ENCODE measurements at regions not wholly inside any gene's neighbourhood (a gene's known extent, or its start where the extent isn't known, plus 50 kb on each side); places are given as distances from the start of the nearest gene placed in this dataset.
"Not testable (repeated sequence)": the region's sequence is repeated elsewhere in the genome, so short reads cannot be mapped to it uniquely, and the experiment has no call there.

DNA sequence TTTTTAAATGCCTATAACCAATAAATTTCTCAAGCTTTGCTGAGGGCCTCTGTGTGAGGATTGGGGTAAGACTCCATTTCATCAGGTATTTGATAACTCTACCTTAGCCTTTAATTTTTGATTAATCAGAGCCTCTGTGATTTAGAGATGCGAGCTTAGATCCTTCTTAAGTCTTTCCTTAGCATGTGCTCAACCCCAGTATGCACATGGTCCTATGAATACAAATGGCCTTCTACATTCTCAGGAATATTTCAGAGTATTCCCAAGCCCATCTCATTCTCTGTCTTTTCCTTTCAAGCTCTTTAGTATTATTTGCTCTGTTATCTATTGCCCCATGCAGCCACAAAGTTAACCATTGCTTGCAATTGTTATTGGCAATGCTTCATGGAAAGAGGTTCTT lies 1407.7 kb downstream of the LRFN5 start:
- H3K36me3 Mint-ChIP-seq = peaks cover 0 to 7% of the 10 kb centered on the region in 2 donors
- H3K9me3 Mint-ChIP-seq = peaks cover 11% of the 10 kb centered on the region in 2 donors
- no peak for DNase-seq (ENCODE audit: low spot score in 2 of 2)

DNA sequence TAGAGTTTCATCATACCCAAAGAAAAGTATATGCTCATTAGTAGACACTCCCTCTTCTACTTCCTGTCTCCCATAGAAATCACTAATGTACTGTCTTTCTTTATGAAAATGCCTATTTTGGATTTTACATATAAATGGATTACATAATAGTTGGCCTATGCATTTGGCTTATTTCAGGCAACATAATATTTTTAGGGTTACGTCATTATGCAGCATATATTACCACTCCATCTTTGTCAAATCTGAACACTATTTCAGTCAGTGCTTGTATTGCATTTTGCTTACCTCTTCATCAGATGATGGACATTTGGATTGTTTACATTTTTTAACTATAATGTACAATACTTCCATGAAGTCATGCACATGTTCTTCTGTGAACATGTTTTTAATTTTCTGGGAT lies 1406.1 kb downstream of the LRFN5 start:
- no peak for DNase-seq (ENCODE audit: low spot score in 2 of 2)
- peaks cover 16% of the 10 kb centered on the region in 2 donors for H3K9me3 Mint-ChIP-seq
- H3K27ac Mint-ChIP-seq = no peak overlapping the region
- no peak for ATAC-seq
- peaks cover 5 to 7% of the 10 kb centered on the region in 2 donors for H3K36me3 Mint-ChIP-seq

More for the DNA sequence above, 1407.7 kb downstream of the LRFN5 start:
- no peak overlapping the region for H3K27ac Mint-ChIP-seq
- ATAC-seq = no peak

DNA sequence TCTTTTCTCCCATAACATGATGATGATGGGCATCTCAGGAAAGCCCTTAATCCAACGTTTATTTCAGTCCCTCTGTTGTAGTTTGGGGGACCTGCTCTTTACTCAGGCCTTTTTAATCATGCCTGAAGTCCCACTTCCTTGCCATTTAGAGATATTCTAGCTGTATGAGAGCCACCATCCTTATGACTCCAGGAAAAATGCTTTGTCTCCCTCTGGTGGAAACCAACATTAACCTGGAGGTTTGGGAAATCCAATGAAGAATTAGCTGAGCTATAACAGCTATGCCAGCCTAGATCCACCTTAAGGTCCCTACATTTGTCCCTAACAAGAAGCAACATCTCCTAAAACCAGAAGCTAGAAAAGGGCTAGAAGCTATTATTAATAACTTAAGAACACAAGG lies 1399.1 kb downstream of the LRFN5 start:
- Mint-ChIP-seq H3K9me3 (peaks cover 31 to 47% of the 10 kb centered on the region in 2 donors), H3K27ac (no peak overlapping the region), H3K36me3 (peaks cover 0 to 24% of the 10 kb centered on the region in 2 donors)
- ATAC-seq (no peak), DNase-seq (ENCODE audit: low spot score in 2 of 2) (no peak)

DNA sequence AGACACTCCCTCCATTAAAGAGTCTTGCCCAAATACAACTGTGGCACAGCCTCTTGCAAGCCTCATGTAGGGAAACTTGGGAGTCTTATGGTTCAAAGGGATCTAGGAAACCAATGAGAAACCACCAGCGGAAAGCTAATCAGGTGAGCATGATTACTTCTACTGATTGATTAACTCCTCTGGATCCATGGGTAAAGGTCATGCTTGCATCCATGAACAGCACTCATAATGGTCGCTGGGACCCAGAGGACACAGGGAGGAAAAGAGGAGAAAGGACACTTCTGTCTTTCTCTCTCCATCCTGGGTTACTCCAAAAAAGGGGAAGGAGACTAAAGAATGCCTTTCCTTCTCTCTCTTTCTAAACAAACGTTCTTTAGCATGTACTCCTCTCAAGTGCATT lies 1397.2 kb downstream of the LRFN5 start:
- peaks cover 0 to 19% of the 10 kb centered on the region in 2 donors for H3K36me3 Mint-ChIP-seq

DNA sequence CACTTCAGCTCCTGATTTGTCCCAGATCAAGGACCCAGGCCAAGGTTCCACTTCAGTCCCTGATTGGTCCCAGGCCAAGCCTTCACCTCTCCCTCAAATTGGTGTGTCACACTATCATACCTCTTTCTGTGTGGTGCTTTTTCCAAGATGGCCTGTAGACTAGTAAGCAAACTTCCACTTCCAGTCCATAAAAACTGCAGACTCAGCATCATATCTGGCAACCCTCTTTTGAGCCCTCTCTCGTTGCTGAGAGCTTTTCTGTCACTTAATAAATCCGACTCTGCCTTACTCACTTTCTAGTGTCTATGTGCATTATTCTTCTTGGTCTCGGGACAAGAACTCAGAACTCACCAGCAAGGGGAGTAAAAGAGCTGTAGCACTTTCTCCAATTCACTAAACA lies 1395.1 kb downstream of the LRFN5 start:
- Mint-ChIP-seq H3K36me3 (peaks cover 0 to 19% of the 10 kb centered on the region in 2 donors), H3K9me3 (peaks cover 28 to 42% of the 10 kb centered on the region in 2 donors), H3K27ac (no peak overlapping the region)
- ATAC-seq = no peak
- DNase-seq (ENCODE audit: low spot score in 2 of 2) = no peak

More for the DNA sequence above, 1397.2 kb downstream of the LRFN5 start:
- H3K27ac Mint-ChIP-seq = no peak overlapping the region
- peaks cover 29 to 48% of the 10 kb centered on the region in 2 donors for H3K9me3 Mint-ChIP-seq
- ATAC-seq = no peak
- DNase-seq (ENCODE audit: low spot score in 2 of 2) = no peak

DNA sequence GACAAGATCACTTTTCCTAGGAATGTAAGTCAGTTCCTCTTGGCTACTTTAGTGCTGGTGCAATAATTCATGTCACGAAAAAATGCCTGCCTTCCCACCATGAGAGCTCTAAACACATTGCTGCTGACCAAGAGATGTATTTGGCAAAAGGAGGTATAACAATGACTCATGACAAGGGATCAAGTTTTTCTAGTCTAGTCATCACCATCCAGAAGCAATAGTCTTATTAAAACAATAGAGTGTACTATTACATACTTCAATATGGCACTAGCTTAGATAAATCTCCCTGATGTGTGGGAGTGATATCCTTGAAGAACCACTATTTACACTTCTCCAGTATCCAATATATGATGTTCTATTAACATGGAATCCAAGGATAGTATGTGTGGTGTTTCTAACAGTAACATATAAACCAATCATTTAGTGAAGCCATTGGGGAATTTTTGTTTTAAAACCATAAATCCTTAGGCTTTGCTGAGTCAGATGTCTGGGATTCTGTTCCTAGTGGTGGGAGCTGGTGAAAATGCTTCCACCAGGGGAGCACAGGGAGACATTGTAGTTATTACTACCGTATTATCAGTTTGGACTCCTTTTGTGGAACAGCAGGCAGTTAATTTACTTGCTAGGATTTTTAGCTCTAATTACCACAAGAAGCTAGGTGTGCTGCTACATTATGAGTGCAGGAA lies 1387.5 kb downstream of the LRFN5 start:
- ATAC-seq (no peak), DNase-seq (ENCODE audit: low spot score in 2 of 2) (no peak)
- Mint-ChIP-seq H3K36me3 (no peaks in the 10 kb centered on the region), H3K9me3 (peaks cover 0 to 8% of the 10 kb centered on the region in 2 donors), H3K27ac (no peak overlapping the region)

DNA sequence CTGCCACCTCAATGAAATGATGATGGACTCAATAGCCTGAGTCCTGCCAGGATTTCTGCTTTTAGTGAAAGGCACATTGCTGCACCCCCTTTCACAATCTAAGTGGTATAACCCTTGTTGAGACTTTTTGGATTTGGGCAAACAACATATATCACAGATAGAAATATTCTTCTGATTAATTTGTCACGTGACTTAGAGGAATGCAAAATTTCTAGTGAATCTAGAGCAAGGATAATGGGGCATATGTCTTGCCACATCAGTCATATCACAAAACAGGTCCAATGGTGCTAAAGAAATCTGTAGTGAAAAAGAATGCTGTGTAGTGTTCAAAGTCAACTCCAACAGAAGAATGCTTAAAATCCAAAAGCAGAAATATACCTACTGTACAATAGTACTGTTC lies 1386.3 kb downstream of the LRFN5 start:
- DNase-seq (ENCODE audit: low spot score in 2 of 2) = no peak
- ATAC-seq = no peak
- Mint-ChIP-seq H3K36me3 (no peaks in the 10 kb centered on the region), H3K27ac (no peak overlapping the region), H3K9me3 (peaks cover 5 to 15% of the 10 kb centered on the region in 2 donors)

DNA sequence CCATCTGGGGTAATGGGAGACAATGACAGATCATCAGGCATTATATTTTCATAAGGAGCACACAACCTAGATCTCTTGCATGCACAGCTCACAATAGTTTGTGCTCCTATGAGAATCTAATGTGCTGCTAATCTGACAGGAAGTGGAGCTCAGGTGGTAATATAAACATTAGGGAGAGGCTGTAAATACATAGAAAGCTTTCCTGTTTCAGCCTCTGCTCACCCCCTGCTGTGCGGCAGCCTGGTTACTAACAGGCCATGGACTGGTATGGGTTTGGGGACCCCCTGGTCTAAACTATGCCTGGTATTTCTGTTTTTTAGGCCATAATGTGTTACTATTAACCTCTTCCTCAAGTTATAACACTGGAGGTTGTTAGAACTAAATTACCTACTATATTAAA lies 1373.7 kb downstream of the LRFN5 start:
- DNase-seq (ENCODE audit: low spot score in 2 of 2) (no peak), ATAC-seq (no peak)
- Mint-ChIP-seq H3K36me3 (no peaks in the 10 kb centered on the region), H3K9me3 (peaks cover 10 to 11% of the 10 kb centered on the region in 2 donors), H3K27ac (no peak overlapping the region)

DNA sequence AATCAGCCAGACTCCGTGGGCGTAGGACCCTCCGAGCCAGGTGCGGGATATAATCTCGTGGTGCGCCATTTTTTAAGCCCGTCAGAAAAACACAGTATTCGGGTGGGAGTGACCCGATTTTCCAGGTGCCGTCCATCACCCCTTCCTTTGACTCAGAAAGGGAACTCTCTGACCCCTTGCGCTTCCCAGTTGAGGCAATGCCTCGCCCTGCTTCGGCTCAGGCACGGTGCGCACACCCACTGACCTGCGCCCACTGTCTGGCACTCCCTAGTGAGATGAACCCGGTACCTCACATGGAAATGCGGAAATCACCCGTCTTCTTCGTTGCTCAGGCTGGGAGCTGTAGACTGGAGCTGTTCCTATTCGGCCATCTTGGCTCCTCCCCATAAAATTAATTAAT lies 1366.5 kb downstream of the LRFN5 start:
- DNase-seq (ENCODE audit: low spot score in 2 of 2); ATAC-seq; H3K36me3 Mint-ChIP-seq; H3K27ac Mint-ChIP-seq: not testable (repeated sequence)
- H3K9me3 Mint-ChIP-seq = peaks cover 11 to 15% of the 10 kb centered on the region in 2 donors

DNA sequence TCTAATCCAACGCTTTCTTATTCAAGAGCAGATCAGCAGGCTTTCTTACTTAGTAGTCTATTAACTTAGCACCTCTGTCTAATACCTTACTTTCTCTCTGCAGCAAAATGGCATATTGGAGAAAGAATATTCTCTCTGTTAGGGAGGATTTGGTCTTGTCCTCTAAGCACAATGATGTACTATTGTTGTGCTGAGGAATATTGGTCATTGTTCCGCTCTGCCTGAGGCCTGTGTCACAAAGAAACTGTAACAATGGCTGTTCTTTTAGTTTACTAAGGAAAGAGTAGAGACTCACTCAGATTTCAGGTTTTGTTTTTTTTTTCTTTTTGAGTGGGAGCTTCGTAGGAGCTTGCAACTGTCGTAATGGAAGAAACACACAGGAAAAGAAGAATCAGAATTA lies 1358.8 kb downstream of the LRFN5 start:
- Mint-ChIP-seq H3K9me3 (peaks cover 6 to 19% of the 10 kb centered on the region in 2 donors), H3K36me3 (peaks cover 0 to 3% of the 10 kb centered on the region in 2 donors), H3K27ac (no peak overlapping the region)
- DNase-seq (ENCODE audit: low spot score in 2 of 2) = no peak
- ATAC-seq = no peak

DNA sequence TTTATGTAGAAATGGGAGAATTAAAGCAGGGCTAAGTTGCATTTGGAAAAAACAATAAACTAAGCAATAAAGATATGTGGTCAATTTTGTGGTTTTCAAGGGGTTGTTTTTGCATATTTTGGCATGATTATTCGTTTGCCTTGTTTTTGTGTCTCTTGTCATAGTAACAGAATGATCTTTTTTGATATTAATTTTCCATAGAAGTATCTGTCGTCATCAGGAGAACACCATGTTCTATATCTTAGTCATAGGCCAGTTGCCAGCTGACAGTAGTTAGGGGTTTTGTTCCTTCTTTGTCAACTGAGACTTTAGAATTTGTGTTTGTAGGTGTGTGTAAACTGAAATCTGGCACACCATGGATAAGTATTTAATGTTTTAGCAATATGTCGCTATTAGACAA lies 1354.8 kb downstream of the LRFN5 start:
- Mint-ChIP-seq H3K9me3 (peaks cover 10 to 19% of the 10 kb centered on the region in 2 donors), H3K27ac (no peak overlapping the region), H3K36me3 (no peaks in the 10 kb centered on the region)
- no peak for ATAC-seq
- DNase-seq (ENCODE audit: low spot score in 2 of 2) = no peak

DNA sequence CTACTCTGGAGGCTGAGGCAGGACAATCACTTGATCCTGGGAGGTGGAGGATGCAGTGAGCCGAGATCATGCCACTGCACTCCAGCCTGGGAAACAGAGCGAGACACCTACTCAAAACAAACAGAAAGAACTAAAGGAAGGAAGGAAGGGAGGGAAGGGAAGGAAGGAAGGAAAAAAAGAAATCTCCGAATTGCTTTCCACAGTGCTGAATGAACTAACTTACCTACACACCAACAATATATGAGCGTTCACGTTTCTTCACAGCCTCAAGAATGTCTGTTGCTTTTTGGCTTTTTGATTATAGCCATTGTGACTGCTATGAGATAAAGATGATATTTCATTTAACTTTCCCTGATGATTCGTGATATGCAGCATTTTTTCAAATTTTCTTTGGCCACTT lies 1343.7 kb downstream of the LRFN5 start:
- Mint-ChIP-seq H3K9me3 (peaks cover 12 to 20% of the 10 kb centered on the region in 2 donors), H3K36me3 (no peaks in the 10 kb centered on the region), H3K27ac (no peak overlapping the region)
- ATAC-seq = no peak
- no peak for DNase-seq (ENCODE audit: low spot score in 2 of 2)

DNA sequence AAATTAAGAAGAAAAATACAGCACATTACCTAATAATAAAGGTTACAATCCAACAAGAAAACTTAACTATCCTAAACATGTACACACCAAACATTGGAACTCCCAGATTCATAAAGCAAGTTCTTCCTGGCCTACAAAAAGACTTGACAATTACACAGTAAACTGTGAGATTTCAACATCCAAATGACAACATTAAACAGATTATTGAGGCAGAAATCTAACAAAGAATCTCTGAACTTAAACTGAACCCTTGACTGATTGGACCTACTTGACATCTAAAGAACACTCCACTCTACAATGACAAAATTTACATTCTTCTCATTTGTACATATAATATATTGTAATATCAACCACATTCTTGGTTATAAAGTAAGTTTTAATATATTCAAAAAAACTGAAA lies 1341.3 kb downstream of the LRFN5 start:
- no peaks in the 10 kb centered on the region for H3K36me3 Mint-ChIP-seq
- DNase-seq (ENCODE audit: low spot score in 2 of 2) (no peak), ATAC-seq (no peak)
- H3K9me3 Mint-ChIP-seq = peaks cover 12 to 20% of the 10 kb centered on the region in 2 donors
- no peak overlapping the region for H3K27ac Mint-ChIP-seq

DNA sequence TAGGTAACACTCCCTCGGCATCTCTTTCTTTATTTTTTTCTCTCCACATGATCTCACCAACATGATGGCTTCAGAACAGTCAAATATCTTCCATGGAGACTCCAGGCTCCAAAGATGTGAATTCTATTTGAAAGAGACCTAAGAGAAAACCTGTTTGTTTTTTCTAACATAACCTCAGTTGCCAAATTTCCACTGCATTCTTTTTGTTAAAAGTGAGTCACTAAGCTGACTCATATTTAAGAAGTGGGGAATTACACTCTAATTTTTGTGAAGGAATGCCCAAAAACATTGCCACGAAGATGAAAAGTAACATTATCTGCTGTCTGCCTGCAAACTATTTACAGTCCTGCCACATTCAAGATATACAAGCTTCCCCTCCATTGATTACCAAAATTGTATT lies 1337.6 kb downstream of the LRFN5 start:
- H3K36me3 Mint-ChIP-seq = no peaks in the 10 kb centered on the region
- no peak for ATAC-seq
- H3K9me3 Mint-ChIP-seq = no peaks in the 10 kb centered on the region
- no peak overlapping the region for H3K27ac Mint-ChIP-seq
- no peak for DNase-seq (ENCODE audit: low spot score in 2 of 2)

DNA sequence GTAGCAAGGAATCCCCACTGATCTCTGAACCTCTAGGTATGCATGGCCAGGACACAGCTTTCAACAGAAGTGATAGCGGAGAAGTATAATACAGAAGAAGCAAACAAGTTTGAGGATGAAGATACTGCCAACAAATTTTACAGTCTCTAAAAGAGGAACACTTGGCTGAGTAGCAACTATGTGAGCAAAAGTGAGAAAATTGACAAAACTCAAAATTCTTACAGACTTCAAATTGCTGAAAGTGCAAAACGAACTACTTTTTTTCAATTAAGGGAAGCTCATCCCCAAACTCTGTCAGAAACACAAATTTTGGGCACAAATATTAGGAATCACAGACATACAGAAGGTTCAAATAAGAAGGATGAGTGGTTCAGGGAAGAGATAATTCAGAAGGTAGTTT lies 1324.6 kb downstream of the LRFN5 start:
- H3K36me3 Mint-ChIP-seq = no peaks in the 10 kb centered on the region
- H3K27ac Mint-ChIP-seq = no peak overlapping the region
- ATAC-seq (no peak), DNase-seq (ENCODE audit: low spot score in 2 of 2) (no peak)
- peaks cover 14 to 15% of the 10 kb centered on the region in 2 donors for H3K9me3 Mint-ChIP-seq

DNA sequence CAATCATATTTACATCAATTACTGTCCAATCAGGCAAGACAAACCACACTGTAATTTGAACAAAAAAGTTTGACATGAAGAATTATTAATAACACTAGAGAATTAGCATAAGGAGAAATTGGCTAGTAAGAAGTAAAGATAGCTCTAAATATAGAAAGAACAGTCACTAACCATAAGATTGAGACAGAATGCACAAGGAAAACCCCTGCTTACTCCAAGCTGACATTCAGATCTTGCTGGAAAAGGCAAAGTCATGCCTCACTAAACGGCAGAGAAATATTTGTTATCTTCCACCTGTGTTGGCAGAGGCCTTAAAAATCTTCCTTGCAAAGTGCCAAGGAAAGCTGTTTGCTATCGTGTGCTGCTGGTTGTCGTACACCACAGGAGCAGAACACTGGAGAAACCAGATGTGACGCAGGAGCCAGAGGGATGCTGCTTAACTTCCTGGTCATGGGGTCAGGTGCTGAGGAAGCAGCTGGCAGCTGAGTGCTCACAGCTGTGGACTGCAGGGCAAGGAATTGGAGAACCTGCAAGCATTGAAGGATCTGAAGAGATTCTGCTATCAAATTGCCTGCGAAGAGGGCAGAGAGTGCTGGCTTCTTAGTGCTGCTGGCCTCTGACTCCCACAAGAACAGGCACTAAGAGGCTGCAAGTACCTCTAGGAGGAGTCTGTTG lies 1323.3 kb downstream of the LRFN5 start:
- Mint-ChIP-seq H3K9me3 (peaks cover 19 to 23% of the 10 kb centered on the region in 2 donors), H3K36me3 (no peaks in the 10 kb centered on the region), H3K27ac (no peak overlapping the region)
- DNase-seq (ENCODE audit: low spot score in 2 of 2) (no peak), ATAC-seq (no peak)

DNA sequence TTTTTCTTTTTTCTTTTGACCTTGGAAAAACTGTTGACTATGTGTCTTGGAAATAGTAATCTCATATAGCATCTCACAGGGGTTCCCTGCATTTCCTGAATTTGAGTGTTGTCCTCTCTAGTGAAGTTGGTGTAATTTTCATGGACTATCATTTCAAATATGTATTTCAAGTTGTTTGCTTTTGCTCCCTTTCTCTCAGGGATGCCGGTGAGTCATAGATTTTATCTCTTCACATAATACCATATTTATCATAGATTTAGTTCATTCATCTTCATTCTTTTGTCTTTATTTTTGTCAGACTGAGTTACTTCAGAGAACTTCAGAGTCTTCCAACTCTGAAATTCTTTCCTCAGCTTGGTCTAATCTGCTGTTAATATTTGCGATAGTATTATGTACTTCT lies 1320.6 kb downstream of the LRFN5 start:
- no peak for DNase-seq (ENCODE audit: low spot score in 2 of 2)
- Mint-ChIP-seq H3K9me3 (peaks cover 19 to 28% of the 10 kb centered on the region in 2 donors), H3K27ac (no peak overlapping the region), H3K36me3 (no peaks in the 10 kb centered on the region)
- ATAC-seq = no peak

DNA sequence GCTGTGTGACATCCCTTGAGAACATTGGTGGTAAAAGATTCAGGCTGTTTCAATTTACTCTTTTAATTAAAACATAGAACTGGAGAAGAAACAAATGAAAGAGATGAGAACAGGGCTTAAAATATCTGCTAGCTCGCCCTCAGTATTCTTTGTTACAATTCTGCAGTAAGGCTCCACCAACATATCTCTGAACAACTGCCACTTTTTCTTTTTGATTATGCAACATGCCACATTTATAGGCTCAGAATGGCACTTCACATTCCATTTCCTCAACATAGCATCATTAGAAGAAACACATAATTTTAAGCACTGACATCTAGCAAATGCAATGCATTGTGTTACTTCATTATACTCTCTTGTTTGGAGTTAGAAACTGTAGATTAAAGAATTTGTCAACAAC lies 1315.2 kb downstream of the LRFN5 start:
- ATAC-seq = no peak
- Mint-ChIP-seq H3K9me3 (peaks cover 12 to 27% of the 10 kb centered on the region in 2 donors), H3K36me3 (no peaks in the 10 kb centered on the region), H3K27ac (no peak overlapping the region)
- no peak for DNase-seq (ENCODE audit: low spot score in 2 of 2)
